ENCODE measurements at regions not wholly inside any gene's neighbourhood (a gene's known extent, or its start where the extent isn't known, plus 50 kb on each side); places are given as distances from the start of the nearest gene placed in this dataset.

GRCh38 chr1:227399152-227399730 is 80.9 kb upstream of the CDC42BPA start:
- Histone ChIP-seq H3K36me3 (ENCODE audit: control insufficient read depth, insufficient read depth, low read length) (no peaks in the 10 kb centered on the region), H3K27me3 (ENCODE audit: control insufficient read depth, insufficient read depth, low read length) (no peaks in the 10 kb centered on the region), H3K9me3 (ENCODE audit: control insufficient read depth, insufficient read depth, low read depth, low read length) (no peaks in the 10 kb centered on the region), H3K4me3 (ENCODE audit: low read depth in 2 of 2, low read length in 2 of 2) (no peak overlapping the region), H3K27ac (ENCODE audit: low read length) (no peak overlapping the region), H3K4me1 (ENCODE audit: control insufficient read depth, insufficient read depth, low read length) (no peaks in the 10 kb centered on the region)
- in situ Hi-C loops (cut with HindIII; ENCODE audit: low pct_unique_long_range_greater_than_20kb, low sequenced_read_pairs) (no loop called here), intact Hi-C loops (cut with micrococcal nuclease; ENCODE audit: unreplicated experiment) (no loop called here)
- no peak for DNase-seq (ENCODE audit: low read depth, low spot score)
- ChIA-PET POLR2A (interaction anchor here (0.5 kb wide), 1 partner anchor 122 kb away, joined by 4 read pairs; no protein-coding TSS in a partner anchor), CTCF (no interaction called here)
- no peak for ATAC-seq
- no peak for TF ChIP-seq SIN3A (IDR thresholded peaks at IDR 0.05; ENCODE audit: borderline replicate concordance, insufficient read depth, low read depth, low read length)
- no peak for TF ChIP-seq POLR2AphosphoS5 (IDR thresholded peaks at IDR 0.05; ENCODE audit: low read depth, low read length)
- TF ChIP-seq REST (IDR thresholded peaks at IDR 0.05; ENCODE audit: insufficient read depth in 1 of 2, low read depth in 2 of 2, low read length in 1 of 2), result no peak
- TF ChIP-seq CTCF (IDR thresholded peaks at IDR 0.05), result no peak
- TF ChIP-seq TCF7L2 (IDR thresholded peaks at IDR 0.05; ENCODE audit: low read depth, low read length), result no peak
- BruUV-seq (replicated peaks), result no TSS peak

- no peaks in the 10 kb centered on the region for H3K27me3 ChIP-seq (ENCODE audit: control insufficient read depth, insufficient read depth, low read length)
- in situ Hi-C loops (cut with HindIII; ENCODE audit: low pct_unique_long_range_greater_than_20kb, low sequenced_read_pairs), result no loop called here
- ATAC-seq (no peak), DNase-seq (ENCODE audit: low read depth, low spot score) (no peak)
- H3K27ac ChIP-seq (ENCODE audit: low read length), result no peak overlapping the region
- H3K9me3 ChIP-seq (ENCODE audit: control insufficient read depth, insufficient read depth, low read depth, low read length), result no peaks in the 10 kb centered on the region
- no peaks in the 10 kb centered on the region for H3K36me3 ChIP-seq (ENCODE audit: control insufficient read depth, insufficient read depth, low read length)
- intact Hi-C loops (cut with micrococcal nuclease; ENCODE audit: unreplicated experiment), result no loop called here
- BruUV-seq (replicated peaks), result no TSS peak
- TF ChIP-seq SIN3A (IDR thresholded peaks at IDR 0.05; ENCODE audit: borderline replicate concordance, insufficient read depth, low read depth, low read length), result no peak
- no peak for TF ChIP-seq TCF7L2 (IDR thresholded peaks at IDR 0.05; ENCODE audit: low read depth, low read length)
- no peak for TF ChIP-seq REST (IDR thresholded peaks at IDR 0.05; ENCODE audit: insufficient read depth in 1 of 2, low read depth in 2 of 2, low read length in 1 of 2)
- TF ChIP-seq POLR2AphosphoS5 (IDR thresholded peaks at IDR 0.05; ENCODE audit: low read depth, low read length), result no peak
- no peak for TF ChIP-seq CTCF (IDR thresholded peaks at IDR 0.05)
- POLR2A ChIA-PET, result no interaction called here
- CTCF ChIA-PET, result no interaction called here
- H3K4me3 ChIP-seq (ENCODE audit: low read depth in 2 of 2, low read length in 2 of 2), result no peak overlapping the region
- H3K4me1 ChIP-seq (ENCODE audit: control insufficient read depth, insufficient read depth, low read length), result no peaks in the 10 kb centered on the region
These were observed 79.2 kb upstream of the CDC42BPA start for GRCh38 chr1:227397354-227397978.
